GM06990 (cell line): ENCODE measurements at regions not wholly inside any gene's neighbourhood (a gene's known extent, or its start where the extent isn't known, plus 50 kb on each side); places are given as distances from the start of the nearest gene placed in this dataset.
A peak's percentile ranks its signal among the peaks of the same experiment; 100 is the strongest.

ENCODE experiments used
- DNase-seq: peaks from one replicate; pipeline ENCODE4 v3.0.0-alpha.2; 2011; ENCODE audit not compliant: insufficient read length; ENCODE audit errors: extremely low read depth
- H3K27me3 ChIP-seq: replicated peaks from 2 replicates; pipeline ENCODE4 v1.6.0; 2011; ENCODE audit warnings: low read length; ENCODE audit not compliant: control insufficient read depth, insufficient read depth
- H3K36me3 ChIP-seq: 2 replicates; pipeline ENCODE4 v1.5.1; 2011; ENCODE audit warnings: low read length; ENCODE audit not compliant: control insufficient read depth, insufficient read depth
- H3K4me3 ChIP-seq: replicated peaks from 2 replicates; pipeline ENCODE4 v1.5.1; 2011; ENCODE audit warnings: low read depth, mild to moderate bottlenecking, control low read depth, low read length
- CTCF ChIP-seq: IDR thresholded peaks from 2 replicates; pipeline ENCODE4 v1.5.1; 2011; ENCODE audit warnings: low read length, control low read depth, mild to moderate bottlenecking, inconsistent platforms; ENCODE audit not compliant: insufficient read depth, poor library complexity, severe bottlenecking

GRCh38 chr20:7361931-7362330 is 578.3 kb downstream of the HAO1 start:
- no peak for DNase-seq
- Histone ChIP-seq H3K4me3 (no peak overlapping the region), H3K27me3 (no peaks in the 10 kb centered on the region), H3K36me3 (no peaks in the 10 kb centered on the region)
- no peak for TF ChIP-seq CTCF

- H3K27me3 ChIP-seq: no peaks in the 10 kb centered on the region
- no peak for TF ChIP-seq CTCF
- no peak for DNase-seq
- H3K4me3 ChIP-seq: no peak overlapping the region
- H3K36me3 ChIP-seq: no peaks in the 10 kb centered on the region
Measured at GRCh38 chr20:7362601-7363000, 577.7 kb downstream of the HAO1 start.

GRCh38 chr20:7366189-7366588 is 574.1 kb downstream of the HAO1 start:
- Histone ChIP-seq H3K36me3 (no peaks in the 10 kb centered on the region), H3K27me3 (no peaks in the 10 kb centered on the region), H3K4me3 (no peak overlapping the region)
- no peak for DNase-seq
- TF ChIP-seq CTCF: no peak

GRCh38 chr20:7371518-7372163 is 568.6 kb downstream of the HAO1 start:
- Histone ChIP-seq H3K27me3 (no peaks in the 10 kb centered on the region), H3K4me3 (no peak overlapping the region), H3K36me3 (no peaks in the 10 kb centered on the region)
- no peak for DNase-seq
- no peak for TF ChIP-seq CTCF

- Histone ChIP-seq H3K36me3 (no peaks in the 10 kb centered on the region), H3K27me3 (no peaks in the 10 kb centered on the region), H3K4me3 (no peak overlapping the region)
- TF ChIP-seq CTCF: peak; percentile 36
- no peak for DNase-seq
Measured at GRCh38 chr20:7375905-7376304, 564.4 kb downstream of the HAO1 start.

GRCh38 chr20:7378864-7379605 is 561.2 kb downstream of the HAO1 start:
- Histone ChIP-seq H3K27me3 (no peaks in the 10 kb centered on the region), H3K4me3 (no peak overlapping the region), H3K36me3 (no peaks in the 10 kb centered on the region)
- no peak for DNase-seq
- no peak for TF ChIP-seq CTCF
